Prostate gland (tissue), 2 donors: ENCODE measurements at regions not wholly inside any gene's neighbourhood (a gene's known extent, or its start where the extent isn't known, plus 50 kb on each side); places are given as distances from the start of the nearest gene placed in this dataset.
"Not testable (repeated sequence)": the region's sequence is repeated elsewhere in the genome, so short reads cannot be mapped to it uniquely, and the experiment has no call there.

Experiments used
- CTCF ChIP-seq, 4 experiments: fragments of 200-600 bp in 2 of 4; fragments of 450-650 bp in 2 of 4; sonication (generic) in 2 of 4; IDR thresholded peaks; 1 replicate in 3 of 4; 2 replicates in 1 of 4; pipeline ENCODE4 v1.5.1; 2016 to 2019; ENCODE audit warnings: antibody characterized with exemption in 4 of 4, mild to moderate bottlenecking in 2 of 4, moderate library complexity in 2 of 4
- POLR2AphosphoS5 ChIP-seq: sonication (generic); formaldehyde crosslinking; IDR thresholded peaks from one replicate; pipeline ENCODE4 v1.6.1; 2017; ENCODE audit warnings: antibody characterized with exemption

- TF ChIP-seq POLR2AphosphoS5; CTCF (IDR thresholded peaks at IDR 0.05): not testable (repeated sequence)
Observed at GRCh38 chr12:14101556-14101955, 120.2 kb upstream of the GRIN2B start.
